HepG2 (cell line): ENCODE measurements at regions not wholly inside any gene's neighbourhood (a gene's known extent, or its start where the extent isn't known, plus 50 kb on each side); places are given as distances from the start of the nearest gene placed in this dataset.
A peak's percentile ranks its signal among the peaks of the same experiment; 100 is the strongest.

Source experiments
- ARNT2 ChIP-seq: sonication (generic); formaldehyde crosslinking; IDR thresholded peaks from 2 replicates; pipeline ENCODE4 v1.8.0; 2022; ENCODE audit warnings: mild to moderate bottlenecking, low read depth, missing genetic modification reagents, moderate library complexity
- DPF2 ChIP-seq: sonication (generic); formaldehyde crosslinking; IDR thresholded peaks from 2 replicates; pipeline ENCODE4 v1.4.0; 2020; ENCODE audit warnings: mild to moderate bottlenecking, low read depth, missing genetic modification reagents, borderline replicate concordance
- FOXO1 ChIP-seq: sonication (generic); formaldehyde crosslinking; IDR thresholded peaks from 2 replicates; pipeline ENCODE4 v1.4.0; 2020; ENCODE audit warnings: missing genetic modification reagents
- HNRNPK ChIP-seq: fragments of 200-400 bp; formaldehyde crosslinking; IDR thresholded peaks from 2 replicates; pipeline ENCODE4 v1.6.1; 2018; ENCODE audit warnings: low read length, low read depth, moderate library complexity, mild to moderate bottlenecking; ENCODE audit not compliant: poor library complexity, severe bottlenecking
- IRF2 ChIP-seq: IDR thresholded peaks from 2 replicates; pipeline ENCODE4 v1.6.1; 2018; ENCODE audit warnings: missing genetic modification reagents, missing compliant biosample characterization
- MBD4 ChIP-seq: IDR thresholded peaks from 2 replicates; pipeline ENCODE4 v1.6.1; 2012; ENCODE audit warnings: low read length, inconsistent platforms, borderline replicate concordance
- NR2F6 ChIP-seq, 2 experiments: IDR thresholded peaks; 2 replicates each; pipeline ENCODE4 v1.6.1; 2016; ENCODE audit warnings: antibody characterized with exemption in 1 of 2, mild to moderate bottlenecking in 1 of 2
- SATB2 ChIP-seq: sonication (generic); formaldehyde crosslinking; IDR thresholded peaks from 2 replicates; pipeline ENCODE4 v1.5.0; 2020; ENCODE audit warnings: missing genetic modification reagents
- ZMYM3 ChIP-seq: sonication (generic); formaldehyde crosslinking; IDR thresholded peaks from 2 replicates; pipeline ENCODE4 v1.5.1; 2020; ENCODE audit warnings: mild to moderate bottlenecking, missing genetic modification reagents
- ZNF251 ChIP-seq: sonication (generic); formaldehyde crosslinking; IDR thresholded peaks from 2 replicates; pipeline ENCODE4 v1.9.0; 2021; ENCODE audit warnings: mild to moderate bottlenecking, missing genetic modification reagents
- ZNF552 ChIP-seq: sonication (generic); formaldehyde crosslinking; IDR thresholded peaks from 2 replicates; pipeline ENCODE4 v1.9.0; 2022; ENCODE audit warnings: missing genetic modification reagents, mild to moderate bottlenecking, borderline replicate concordance
- ZNF781 ChIP-seq: sonication (generic); formaldehyde crosslinking; IDR thresholded peaks from 2 replicates; pipeline ENCODE4 v1.5.1; 2020; ENCODE audit warnings: borderline replicate concordance, mild to moderate bottlenecking, missing genetic modification reagents; ENCODE audit errors: not compliant biosample characterization
- TF ChIP-seq, protein P1 (sequence below): sonication (generic); formaldehyde crosslinking; IDR thresholded peaks from 2 replicates; pipeline ENCODE4 v1.5.1; 2020; ENCODE audit warnings: mild to moderate bottlenecking, missing genetic modification reagents, borderline replicate concordance
- TF ChIP-seq, protein P2 (sequence below): sonication (generic); formaldehyde crosslinking; conservative IDR thresholded peaks from 2 replicates; pipeline ENCODE4 v1.5.0; 2020; ENCODE audit warnings: missing genetic modification reagents
- TF ChIP-seq, protein P3 (sequence below): sonication (generic); formaldehyde crosslinking; IDR thresholded peaks from 2 replicates; pipeline ENCODE4 v1.9.0; 2021; ENCODE audit warnings: mild to moderate bottlenecking, missing genetic modification reagents

DNA sequence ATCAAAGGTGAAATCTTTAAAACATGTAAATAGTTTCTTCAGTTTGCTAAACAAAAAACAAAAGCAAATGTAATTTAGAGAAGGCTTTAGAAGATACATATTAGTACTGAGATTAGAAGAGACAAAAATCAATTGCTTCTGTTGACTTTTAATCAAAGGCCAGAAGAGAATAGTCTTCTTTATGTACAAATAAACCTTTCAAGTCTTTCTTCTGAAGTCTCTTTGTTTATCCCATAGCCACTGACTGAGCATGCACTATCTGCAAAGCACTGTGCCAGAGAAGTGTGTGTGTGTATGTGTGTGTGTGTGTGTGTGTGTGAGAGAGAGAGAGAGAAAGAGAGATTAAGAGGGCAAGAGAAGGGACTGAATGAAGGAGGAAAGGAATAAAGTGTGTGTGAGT lies 198.4 kb downstream of the GLUD2 start (continued):
- no peak for TF ChIP-seq HNRNPK
- TF ChIP-seq FOXO1: peak; percentile 44; the same call in 1 of the 2 replicates
- TF ChIP-seq, protein P1, sequence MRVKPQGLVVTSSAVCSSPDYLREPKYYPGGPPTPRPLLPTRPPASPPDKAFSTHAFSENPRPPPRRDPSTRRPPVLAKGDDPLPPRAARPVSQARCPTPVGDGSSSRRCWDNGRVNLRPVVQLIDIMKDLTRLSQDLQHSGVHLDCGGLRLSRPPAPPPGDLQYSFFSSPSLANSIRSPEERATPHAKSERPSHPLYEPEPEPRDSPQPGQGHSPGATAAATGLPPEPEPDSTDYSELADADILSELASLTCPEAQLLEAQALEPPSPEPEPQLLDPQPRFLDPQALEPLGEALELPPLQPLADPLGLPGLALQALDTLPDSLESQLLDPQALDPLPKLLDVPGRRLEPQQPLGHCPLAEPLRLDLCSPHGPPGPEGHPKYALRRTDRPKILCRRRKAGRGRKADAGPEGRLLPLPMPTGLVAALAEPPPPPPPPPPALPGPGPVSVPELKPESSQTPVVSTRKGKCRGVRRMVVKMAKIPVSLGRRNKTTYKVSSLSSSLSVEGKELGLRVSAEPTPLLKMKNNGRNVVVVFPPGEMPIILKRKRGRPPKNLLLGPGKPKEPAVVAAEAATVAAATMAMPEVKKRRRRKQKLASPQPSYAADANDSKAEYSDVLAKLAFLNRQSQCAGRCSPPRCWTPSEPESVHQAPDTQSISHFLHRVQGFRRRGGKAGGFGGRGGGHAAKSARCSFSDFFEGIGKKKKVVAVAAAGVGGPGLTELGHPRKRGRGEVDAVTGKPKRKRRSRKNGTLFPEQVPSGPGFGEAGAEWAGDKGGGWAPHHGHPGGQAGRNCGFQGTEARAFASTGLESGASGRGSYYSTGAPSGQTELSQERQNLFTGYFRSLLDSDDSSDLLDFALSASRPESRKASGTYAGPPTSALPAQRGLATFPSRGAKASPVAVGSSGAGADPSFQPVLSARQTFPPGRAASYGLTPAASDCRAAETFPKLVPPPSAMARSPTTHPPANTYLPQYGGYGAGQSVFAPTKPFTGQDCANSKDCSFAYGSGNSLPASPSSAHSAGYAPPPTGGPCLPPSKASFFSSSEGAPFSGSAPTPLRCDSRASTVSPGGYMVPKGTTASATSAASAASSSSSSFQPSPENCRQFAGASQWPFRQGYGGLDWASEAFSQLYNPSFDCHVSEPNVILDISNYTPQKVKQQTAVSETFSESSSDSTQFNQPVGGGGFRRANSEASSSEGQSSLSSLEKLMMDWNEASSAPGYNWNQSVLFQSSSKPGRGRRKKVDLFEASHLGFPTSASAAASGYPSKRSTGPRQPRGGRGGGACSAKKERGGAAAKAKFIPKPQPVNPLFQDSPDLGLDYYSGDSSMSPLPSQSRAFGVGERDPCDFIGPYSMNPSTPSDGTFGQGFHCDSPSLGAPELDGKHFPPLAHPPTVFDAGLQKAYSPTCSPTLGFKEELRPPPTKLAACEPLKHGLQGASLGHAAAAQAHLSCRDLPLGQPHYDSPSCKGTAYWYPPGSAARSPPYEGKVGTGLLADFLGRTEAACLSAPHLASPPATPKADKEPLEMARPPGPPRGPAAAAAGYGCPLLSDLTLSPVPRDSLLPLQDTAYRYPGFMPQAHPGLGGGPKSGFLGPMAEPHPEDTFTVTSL: peak; percentile 72; the same call in 1 of the 2 replicates
- no peak for TF ChIP-seq ZNF781
- TF ChIP-seq SATB2 (CRISPR knock-in tag): no peak
- TF ChIP-seq MBD4: peak; percentile 84; the same call in 1 of the 2 replicates
- TF ChIP-seq DPF2 (CRISPR knock-in tag): peak; percentile 67; the same call in 1 of the 2 replicates
- TF ChIP-seq, protein P2, sequence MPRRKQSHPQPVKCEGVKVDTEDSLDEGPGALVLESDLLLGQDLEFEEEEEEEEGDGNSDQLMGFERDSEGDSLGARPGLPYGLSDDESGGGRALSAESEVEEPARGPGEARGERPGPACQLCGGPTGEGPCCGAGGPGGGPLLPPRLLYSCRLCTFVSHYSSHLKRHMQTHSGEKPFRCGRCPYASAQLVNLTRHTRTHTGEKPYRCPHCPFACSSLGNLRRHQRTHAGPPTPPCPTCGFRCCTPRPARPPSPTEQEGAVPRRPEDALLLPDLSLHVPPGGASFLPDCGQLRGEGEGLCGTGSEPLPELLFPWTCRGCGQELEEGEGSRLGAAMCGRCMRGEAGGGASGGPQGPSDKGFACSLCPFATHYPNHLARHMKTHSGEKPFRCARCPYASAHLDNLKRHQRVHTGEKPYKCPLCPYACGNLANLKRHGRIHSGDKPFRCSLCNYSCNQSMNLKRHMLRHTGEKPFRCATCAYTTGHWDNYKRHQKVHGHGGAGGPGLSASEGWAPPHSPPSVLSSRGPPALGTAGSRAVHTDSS (CRISPR knock-in tag): no peak
- TF ChIP-seq, protein P3, sequence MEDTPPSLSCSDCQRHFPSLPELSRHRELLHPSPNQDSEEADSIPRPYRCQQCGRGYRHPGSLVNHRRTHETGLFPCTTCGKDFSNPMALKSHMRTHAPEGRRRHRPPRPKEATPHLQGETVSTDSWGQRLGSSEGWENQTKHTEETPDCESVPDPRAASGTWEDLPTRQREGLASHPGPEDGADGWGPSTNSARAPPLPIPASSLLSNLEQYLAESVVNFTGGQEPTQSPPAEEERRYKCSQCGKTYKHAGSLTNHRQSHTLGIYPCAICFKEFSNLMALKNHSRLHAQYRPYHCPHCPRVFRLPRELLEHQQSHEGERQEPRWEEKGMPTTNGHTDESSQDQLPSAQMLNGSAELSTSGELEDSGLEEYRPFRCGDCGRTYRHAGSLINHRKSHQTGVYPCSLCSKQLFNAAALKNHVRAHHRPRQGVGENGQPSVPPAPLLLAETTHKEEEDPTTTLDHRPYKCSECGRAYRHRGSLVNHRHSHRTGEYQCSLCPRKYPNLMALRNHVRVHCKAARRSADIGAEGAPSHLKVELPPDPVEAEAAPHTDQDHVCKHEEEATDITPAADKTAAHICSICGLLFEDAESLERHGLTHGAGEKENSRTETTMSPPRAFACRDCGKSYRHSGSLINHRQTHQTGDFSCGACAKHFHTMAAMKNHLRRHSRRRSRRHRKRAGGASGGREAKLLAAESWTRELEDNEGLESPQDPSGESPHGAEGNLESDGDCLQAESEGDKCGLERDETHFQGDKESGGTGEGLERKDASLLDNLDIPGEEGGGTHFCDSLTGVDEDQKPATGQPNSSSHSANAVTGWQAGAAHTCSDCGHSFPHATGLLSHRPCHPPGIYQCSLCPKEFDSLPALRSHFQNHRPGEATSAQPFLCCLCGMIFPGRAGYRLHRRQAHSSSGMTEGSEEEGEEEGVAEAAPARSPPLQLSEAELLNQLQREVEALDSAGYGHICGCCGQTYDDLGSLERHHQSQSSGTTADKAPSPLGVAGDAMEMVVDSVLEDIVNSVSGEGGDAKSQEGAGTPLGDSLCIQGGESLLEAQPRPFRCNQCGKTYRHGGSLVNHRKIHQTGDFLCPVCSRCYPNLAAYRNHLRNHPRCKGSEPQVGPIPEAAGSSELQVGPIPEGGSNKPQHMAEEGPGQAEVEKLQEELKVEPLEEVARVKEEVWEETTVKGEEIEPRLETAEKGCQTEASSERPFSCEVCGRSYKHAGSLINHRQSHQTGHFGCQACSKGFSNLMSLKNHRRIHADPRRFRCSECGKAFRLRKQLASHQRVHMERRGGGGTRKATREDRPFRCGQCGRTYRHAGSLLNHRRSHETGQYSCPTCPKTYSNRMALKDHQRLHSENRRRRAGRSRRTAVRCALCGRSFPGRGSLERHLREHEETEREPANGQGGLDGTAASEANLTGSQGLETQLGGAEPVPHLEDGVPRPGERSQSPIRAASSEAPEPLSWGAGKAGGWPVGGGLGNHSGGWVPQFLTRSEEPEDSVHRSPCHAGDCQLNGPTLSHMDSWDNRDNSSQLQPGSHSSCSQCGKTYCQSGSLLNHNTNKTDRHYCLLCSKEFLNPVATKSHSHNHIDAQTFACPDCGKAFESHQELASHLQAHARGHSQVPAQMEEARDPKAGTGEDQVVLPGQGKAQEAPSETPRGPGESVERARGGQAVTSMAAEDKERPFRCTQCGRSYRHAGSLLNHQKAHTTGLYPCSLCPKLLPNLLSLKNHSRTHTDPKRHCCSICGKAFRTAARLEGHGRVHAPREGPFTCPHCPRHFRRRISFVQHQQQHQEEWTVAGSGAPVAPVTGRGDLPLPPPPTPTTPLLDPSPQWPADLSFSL: peak; percentile 89
- no peak for TF ChIP-seq ARNT2 (CRISPR knock-in tag)
- TF ChIP-seq ZNF552 (CRISPR knock-in tag): no peak
- TF ChIP-seq NR2F6 (IDR thresholded peaks at IDR 0.05): peak; percentile 72
- no peak for TF ChIP-seq NR2F6 (CRISPR knock-in tag; IDR thresholded peaks at IDR 0.05)
- TF ChIP-seq IRF2: no peak
- TF ChIP-seq ZNF251 (CRISPR knock-in tag): no peak
- peak; percentile 35; the same call in 1 of the 2 replicates for TF ChIP-seq ZMYM3 (CRISPR knock-in tag)
